ENCODE measurements at regions not wholly inside any gene's neighbourhood (a gene's known extent, or its start where the extent isn't known, plus 50 kb on each side); places are given as distances from the start of the nearest gene placed in this dataset.

- Histone ChIP-seq H3K9me3 (ENCODE audit: control insufficient read depth in 4 of 4, insufficient read depth in 3 of 4, low read length in 3 of 4) (peaks cover 0 to 3% (median under 1%) of the 10 kb centered on the region in 4 donors), H3K36me3 (ENCODE audit: control insufficient read depth in 4 of 4, insufficient read depth in 4 of 4, low read length in 4 of 4) (no peaks in the 10 kb centered on the region), H3K27ac (ENCODE audit: low read depth in 1 of 2, low read length in 1 of 2) (no peak overlapping the region), H3K4me3 (no peak overlapping the region), H3K9ac (ENCODE audit: insufficient read depth in 1 of 2, low read length in 2 of 2) (no peak overlapping the region), H3K27me3 (ENCODE audit: control insufficient read depth in 3 of 3, insufficient read depth in 3 of 3, low read length in 2 of 3) (no peaks in the 10 kb centered on the region), H3K4me1 (ENCODE audit: control insufficient read depth in 5 of 5, insufficient read depth in 5 of 5, low read length in 5 of 5) (no peaks in the 10 kb centered on the region)
- 48 to 85% methylated on average over 1 of the region's 1 CpG for WGBS, 2 donors
- DNase-seq, result no peak
- no peak for ATAC-seq (ENCODE audit: insufficient read depth, low FRiP score)
- no peak for TF ChIP-seq CTCF (IDR thresholded peaks at IDR 0.05; ENCODE audit: control extremely low read depth, extremely low read depth)
Measured at GRCh38 chr7:53252539-53252938, 217.1 kb downstream of the POM121L12 start.

GRCh38 chr7:53272081-53272480 is 236.6 kb downstream of the POM121L12 start:
- Histone ChIP-seq H3K9ac (ENCODE audit: insufficient read depth in 1 of 2, low read length in 2 of 2) (no peak overlapping the region), H3K27ac (ENCODE audit: low read depth in 1 of 2, low read length in 1 of 2) (no peak overlapping the region), H3K4me1 (ENCODE audit: control insufficient read depth in 5 of 5, insufficient read depth in 5 of 5, low read length in 5 of 5) (no peaks in the 10 kb centered on the region), H3K9me3 (ENCODE audit: control insufficient read depth in 4 of 4, insufficient read depth in 3 of 4, low read length in 3 of 4) (no peaks in the 10 kb centered on the region), H3K36me3 (ENCODE audit: control insufficient read depth in 4 of 4, insufficient read depth in 4 of 4, low read length in 4 of 4) (no peaks in the 10 kb centered on the region), H3K4me3 (no peak overlapping the region), H3K27me3 (ENCODE audit: control insufficient read depth in 3 of 3, insufficient read depth in 3 of 3, low read length in 2 of 3) (no peaks in the 10 kb centered on the region)
- DNase-seq (no peak), ATAC-seq (ENCODE audit: insufficient read depth, low FRiP score) (no peak)
- TF ChIP-seq CTCF (IDR thresholded peaks at IDR 0.05; ENCODE audit: control extremely low read depth, extremely low read depth), result no peak
- 44 to 52% methylated on average over 4 of the region's 4 CpGs for WGBS, 2 donors

GRCh38 chr7:53281312-53281711 is 245.9 kb downstream of the POM121L12 start:
- WGBS, 2 donors, result 75 to 79% methylated on average over 5 of the region's 5 CpGs
- Histone ChIP-seq H3K36me3 (ENCODE audit: control insufficient read depth in 4 of 4, insufficient read depth in 4 of 4, low read length in 4 of 4) (no peaks in the 10 kb centered on the region), H3K4me1 (ENCODE audit: control insufficient read depth in 5 of 5, insufficient read depth in 5 of 5, low read length in 5 of 5) (no peaks in the 10 kb centered on the region), H3K9me3 (ENCODE audit: control insufficient read depth in 4 of 4, insufficient read depth in 3 of 4, low read length in 3 of 4) (peaks cover 0 to 3% (median 0%) of the 10 kb centered on the region in 4 donors), H3K9ac (ENCODE audit: insufficient read depth in 1 of 2, low read length in 2 of 2) (no peak overlapping the region), H3K27ac (ENCODE audit: low read depth in 1 of 2, low read length in 1 of 2) (no peak overlapping the region), H3K27me3 (ENCODE audit: control insufficient read depth in 3 of 3, insufficient read depth in 3 of 3, low read length in 2 of 3) (no peaks in the 10 kb centered on the region), H3K4me3 (no peak overlapping the region)
- no peak for TF ChIP-seq CTCF (IDR thresholded peaks at IDR 0.05; ENCODE audit: control extremely low read depth, extremely low read depth)
- no peak for DNase-seq
- no peak for ATAC-seq (ENCODE audit: insufficient read depth, low FRiP score)

- no peak for TF ChIP-seq CTCF (IDR thresholded peaks at IDR 0.05; ENCODE audit: control extremely low read depth, extremely low read depth)
- H3K9ac ChIP-seq (ENCODE audit: insufficient read depth in 1 of 2, low read length in 2 of 2), result no peak overlapping the region
- no peaks in the 10 kb centered on the region for H3K4me1 ChIP-seq (ENCODE audit: control insufficient read depth in 5 of 5, insufficient read depth in 5 of 5, low read length in 5 of 5)
- no peaks in the 10 kb centered on the region for H3K27me3 ChIP-seq (ENCODE audit: control insufficient read depth in 3 of 3, insufficient read depth in 3 of 3, low read length in 2 of 3)
- ATAC-seq (ENCODE audit: insufficient read depth, low FRiP score) (no peak), DNase-seq (no peak)
- H3K4me3 ChIP-seq, result no peak overlapping the region
- 70 to 73% methylated on average over 4 of the region's 4 CpGs for WGBS, 2 donors
- H3K9me3 ChIP-seq (ENCODE audit: control insufficient read depth in 4 of 4, insufficient read depth in 3 of 4, low read length in 3 of 4), result peaks cover 0 to 6% (median 5%) of the 10 kb centered on the region in 4 donors
- H3K36me3 ChIP-seq (ENCODE audit: control insufficient read depth in 4 of 4, insufficient read depth in 4 of 4, low read length in 4 of 4), result no peaks in the 10 kb centered on the region
- no peak overlapping the region for H3K27ac ChIP-seq (ENCODE audit: low read depth in 1 of 2, low read length in 1 of 2)
Measured at GRCh38 chr7:53292341-53292740, 256.9 kb downstream of the POM121L12 start.

Measured in lung (tissue), 11 donors.